ENCODE measurements at regions not wholly inside any gene's neighbourhood (a gene's known extent, or its start where the extent isn't known, plus 50 kb on each side); places are given as distances from the start of the nearest gene placed in this dataset.

GRCh38 chr20:22303523-22303922 is 280.8 kb downstream of the FOXA2 start:
- Histone ChIP-seq H3K27ac (ENCODE audit: low read depth, low read length) (no peak overlapping the region), H3K36me3 (ENCODE audit: insufficient read depth, low read length) (no peaks in the 10 kb centered on the region), H3K9me3 (ENCODE audit: insufficient read depth, low read depth, low read length) (no peaks in the 10 kb centered on the region), H3K4me3 (ENCODE audit: low read length) (no peak overlapping the region), H3K27me3 (ENCODE audit: insufficient read depth, low read length) (peaks cover 12% of the 10 kb centered on the region; the same call in 1 of the 2 replicates), H3K9ac (ENCODE audit: low read depth, low read length) (no peak overlapping the region), H3K4me1 (ENCODE audit: insufficient read depth, low read length) (no peaks in the 10 kb centered on the region)
- 60% methylated on average over 3 of the region's 3 CpGs for WGBS

- no peak overlapping the region for H3K9ac ChIP-seq (ENCODE audit: low read depth, low read length)
- no peak overlapping the region for H3K4me3 ChIP-seq (ENCODE audit: low read length)
- H3K27ac ChIP-seq (ENCODE audit: low read depth, low read length), result no peak overlapping the region
- H3K36me3 ChIP-seq (ENCODE audit: insufficient read depth, low read length), result no peaks in the 10 kb centered on the region
- 90% methylated on average over 1 of the region's 2 CpGs for WGBS
- H3K9me3 ChIP-seq (ENCODE audit: insufficient read depth, low read depth, low read length), result no peaks in the 10 kb centered on the region
- H3K27me3 ChIP-seq (ENCODE audit: insufficient read depth, low read length), result peaks cover 12% of the 10 kb centered on the region; the same call in 1 of the 2 replicates
- H3K4me1 ChIP-seq (ENCODE audit: insufficient read depth, low read length), result no peaks in the 10 kb centered on the region
These were observed 282.3 kb downstream of the FOXA2 start for GRCh38 chr20:22302039-22302438.

GRCh38 chr20:22293886-22294285 is 290.5 kb downstream of the FOXA2 start:
- no peaks in the 10 kb centered on the region for H3K36me3 ChIP-seq (ENCODE audit: insufficient read depth, low read length)

GRCh38 chr20:22289442-22289841 is 294.9 kb downstream of the FOXA2 start:
- 97% methylated on average over 3 of the region's 5 CpGs for WGBS
- H3K9ac ChIP-seq (ENCODE audit: low read depth, low read length), result no peak overlapping the region
- H3K36me3 ChIP-seq (ENCODE audit: insufficient read depth, low read length), result no peaks in the 10 kb centered on the region
- H3K4me3 ChIP-seq (ENCODE audit: low read length), result no peak overlapping the region
- no peak overlapping the region for H3K27ac ChIP-seq (ENCODE audit: low read depth, low read length)
- no peaks in the 10 kb centered on the region for H3K9me3 ChIP-seq (ENCODE audit: insufficient read depth, low read depth, low read length)
- H3K4me1 ChIP-seq (ENCODE audit: insufficient read depth, low read length), result no peaks in the 10 kb centered on the region
- H3K27me3 ChIP-seq (ENCODE audit: insufficient read depth, low read length), result no peaks in the 10 kb centered on the region

More at GRCh38 chr20:22293886-22294285, 290.5 kb downstream of the FOXA2 start:
- 80% methylated on average over 4 of the region's 4 CpGs for WGBS
- Histone ChIP-seq H3K9me3 (ENCODE audit: insufficient read depth, low read depth, low read length) (no peaks in the 10 kb centered on the region), H3K27me3 (ENCODE audit: insufficient read depth, low read length) (no peaks in the 10 kb centered on the region), H3K9ac (ENCODE audit: low read depth, low read length) (no peak overlapping the region), H3K4me3 (ENCODE audit: low read length) (no peak overlapping the region), H3K27ac (ENCODE audit: low read depth, low read length) (no peak overlapping the region), H3K4me1 (ENCODE audit: insufficient read depth, low read length) (no peaks in the 10 kb centered on the region)

- Histone ChIP-seq H3K4me1 (ENCODE audit: insufficient read depth, low read length) (no peaks in the 10 kb centered on the region), H3K27me3 (ENCODE audit: insufficient read depth, low read length) (no peaks in the 10 kb centered on the region), H3K9ac (ENCODE audit: low read depth, low read length) (no peak overlapping the region), H3K9me3 (ENCODE audit: insufficient read depth, low read depth, low read length) (no peaks in the 10 kb centered on the region), H3K27ac (ENCODE audit: low read depth, low read length) (no peak overlapping the region), H3K4me3 (ENCODE audit: low read length) (no peak overlapping the region), H3K36me3 (ENCODE audit: insufficient read depth, low read length) (no peaks in the 10 kb centered on the region)
- 94% methylated on average over 7 of the region's 7 CpGs for WGBS
These were observed 295.4 kb downstream of the FOXA2 start for GRCh38 chr20:22288957-22289356.

GRCh38 chr20:22288156-22288555 is 296.2 kb downstream of the FOXA2 start:
- Histone ChIP-seq H3K36me3 (ENCODE audit: insufficient read depth, low read length) (no peaks in the 10 kb centered on the region), H3K27ac (ENCODE audit: low read depth, low read length) (no peak overlapping the region), H3K27me3 (ENCODE audit: insufficient read depth, low read length) (no peaks in the 10 kb centered on the region), H3K9ac (ENCODE audit: low read depth, low read length) (no peak overlapping the region), H3K4me3 (ENCODE audit: low read length) (no peak overlapping the region), H3K4me1 (ENCODE audit: insufficient read depth, low read length) (no peaks in the 10 kb centered on the region), H3K9me3 (ENCODE audit: insufficient read depth, low read depth, low read length) (no peaks in the 10 kb centered on the region)
- WGBS, result 91% methylated on average over 5 of the region's 5 CpGs

GRCh38 chr20:22285555-22285954 is 298.8 kb downstream of the FOXA2 start:
- Histone ChIP-seq H3K4me1 (ENCODE audit: insufficient read depth, low read length) (no peaks in the 10 kb centered on the region), H3K4me3 (ENCODE audit: low read length) (no peak overlapping the region), H3K27me3 (ENCODE audit: insufficient read depth, low read length) (no peaks in the 10 kb centered on the region), H3K27ac (ENCODE audit: low read depth, low read length) (no peak overlapping the region), H3K9ac (ENCODE audit: low read depth, low read length) (no peak overlapping the region), H3K9me3 (ENCODE audit: insufficient read depth, low read depth, low read length) (no peaks in the 10 kb centered on the region), H3K36me3 (ENCODE audit: insufficient read depth, low read length) (no peaks in the 10 kb centered on the region)
- WGBS, result 50% methylated on average over 1 of the region's 1 CpG

- no peak overlapping the region for H3K4me3 ChIP-seq (ENCODE audit: low read length)
- no peaks in the 10 kb centered on the region for H3K9me3 ChIP-seq (ENCODE audit: insufficient read depth, low read depth, low read length)
- H3K9ac ChIP-seq (ENCODE audit: low read depth, low read length), result no peak overlapping the region
- H3K27ac ChIP-seq (ENCODE audit: low read depth, low read length), result no peak overlapping the region
- H3K36me3 ChIP-seq (ENCODE audit: insufficient read depth, low read length), result no peaks in the 10 kb centered on the region
- no peaks in the 10 kb centered on the region for H3K27me3 ChIP-seq (ENCODE audit: insufficient read depth, low read length)
- 86% methylated on average over 3 of the region's 3 CpGs for WGBS
- H3K4me1 ChIP-seq (ENCODE audit: insufficient read depth, low read length), result no peaks in the 10 kb centered on the region
These were observed 301.7 kb downstream of the FOXA2 start for GRCh38 chr20:22282696-22283095.

GRCh38 chr20:22274330-22274729 is 310.0 kb downstream of the FOXA2 start:
- Histone ChIP-seq H3K27me3 (ENCODE audit: insufficient read depth, low read length) (no peaks in the 10 kb centered on the region), H3K9me3 (ENCODE audit: insufficient read depth, low read depth, low read length) (no peaks in the 10 kb centered on the region), H3K27ac (ENCODE audit: low read depth, low read length) (no peak overlapping the region), H3K9ac (ENCODE audit: low read depth, low read length) (no peak overlapping the region), H3K4me3 (ENCODE audit: low read length) (no peak overlapping the region), H3K36me3 (ENCODE audit: insufficient read depth, low read length) (no peaks in the 10 kb centered on the region), H3K4me1 (ENCODE audit: insufficient read depth, low read length) (no peaks in the 10 kb centered on the region)
- 91% methylated on average over 4 of the region's 4 CpGs for WGBS

- Histone ChIP-seq H3K27ac (ENCODE audit: low read depth, low read length) (no peak overlapping the region), H3K9me3 (ENCODE audit: insufficient read depth, low read depth, low read length) (no peaks in the 10 kb centered on the region), H3K4me3 (ENCODE audit: low read length) (no peak overlapping the region), H3K27me3 (ENCODE audit: insufficient read depth, low read length) (no peaks in the 10 kb centered on the region), H3K36me3 (ENCODE audit: insufficient read depth, low read length) (no peaks in the 10 kb centered on the region), H3K9ac (ENCODE audit: low read depth, low read length) (no peak overlapping the region), H3K4me1 (ENCODE audit: insufficient read depth, low read length) (no peaks in the 10 kb centered on the region)
- 95% methylated on average over 1 of the region's 2 CpGs for WGBS
These were observed 315.7 kb downstream of the FOXA2 start for GRCh38 chr20:22268675-22269074.

GRCh38 chr20:22264917-22265316 is 319.5 kb downstream of the FOXA2 start:
- Histone ChIP-seq H3K9ac (ENCODE audit: low read depth, low read length) (no peak overlapping the region), H3K27me3 (ENCODE audit: insufficient read depth, low read length) (no peaks in the 10 kb centered on the region), H3K4me1 (ENCODE audit: insufficient read depth, low read length) (no peaks in the 10 kb centered on the region), H3K27ac (ENCODE audit: low read depth, low read length) (no peak overlapping the region), H3K9me3 (ENCODE audit: insufficient read depth, low read depth, low read length) (no peaks in the 10 kb centered on the region), H3K4me3 (ENCODE audit: low read length) (no peak overlapping the region), H3K36me3 (ENCODE audit: insufficient read depth, low read length) (no peaks in the 10 kb centered on the region)
- WGBS, result 90% methylated on average over 4 of the region's 4 CpGs

GRCh38 chr20:22260506-22260905 is 323.9 kb downstream of the FOXA2 start:
- no peak overlapping the region for H3K4me3 ChIP-seq (ENCODE audit: low read length)
- no peaks in the 10 kb centered on the region for H3K4me1 ChIP-seq (ENCODE audit: insufficient read depth, low read length)
- H3K9me3 ChIP-seq (ENCODE audit: insufficient read depth, low read depth, low read length), result no peaks in the 10 kb centered on the region
- 93% methylated on average over 1 of the region's 1 CpG for WGBS
- H3K9ac ChIP-seq (ENCODE audit: low read depth, low read length), result no peak overlapping the region
- no peaks in the 10 kb centered on the region for H3K27me3 ChIP-seq (ENCODE audit: insufficient read depth, low read length)
- no peak overlapping the region for H3K27ac ChIP-seq (ENCODE audit: low read depth, low read length)
- H3K36me3 ChIP-seq (ENCODE audit: insufficient read depth, low read length), result no peaks in the 10 kb centered on the region

Measured in HUES64 (cell line).